Heart left ventricle (tissue), 13 donors: ENCODE measurements at regions not wholly inside any gene's neighbourhood (a gene's known extent, or its start where the extent isn't known, plus 50 kb on each side); places are given as distances from the start of the nearest gene placed in this dataset.

Experiments used
- POLR2A ChIP-seq, 2 donors: fragments of 450-650 bp; IDR thresholded peaks; one replicate each; pipeline ENCODE4 v1.6.1; 2017; ENCODE audit warnings: antibody characterized with exemption in 2 of 2, mild to moderate bottlenecking in 2 of 2, moderate library complexity in 2 of 2
- TF ChIP-seq, protein P1 (sequence below), 12 donors: fragments of 200-600 bp; sonication (generic) in 4 of 12; IDR thresholded peaks; one replicate each; pipeline versions ENCODE4 v1.5.0 to v1.8.0; 2018 to 2022; ENCODE audit warnings: antibody characterized with exemption in 12 of 12, mild to moderate bottlenecking in 5 of 12
- donor health status: ischemic (EF 13 %, LVEDD 7.1; RV severe dilation, severe dysfunction).
- donor health status: DM: no; HTN: yes; CAD: no.
- donor health status: DM: no; HTN: no; CAD: no.
- donor health status: ischemic (EF 25% LVEDD 6.9; RV normal size, moderate dysfunction).
- donor health status: ischemic (EF 25% LVEDD 5.7; RV mildly dilated, moderate dysfunction).
- donor health status: ischemic (EF 35%, LVEDD 5.7; RV mildly dilated, moderate dysfunction).
- donor health status: nonischemic (EF 11% LVEDD 7.7; RV severe dilation, severe dysfunction).
- donor health status: DM: yes; HTN: yes; CAD: no.
- donor health status: PGD.
- donor health status: ischemic (EF 29% LVEDD 5.4; RV normal size, mild dysfunction).
- donor health status: nonischemic (EF 23%, LVEDD 6.1; RV moderate dilation, normal function).

DNA sequence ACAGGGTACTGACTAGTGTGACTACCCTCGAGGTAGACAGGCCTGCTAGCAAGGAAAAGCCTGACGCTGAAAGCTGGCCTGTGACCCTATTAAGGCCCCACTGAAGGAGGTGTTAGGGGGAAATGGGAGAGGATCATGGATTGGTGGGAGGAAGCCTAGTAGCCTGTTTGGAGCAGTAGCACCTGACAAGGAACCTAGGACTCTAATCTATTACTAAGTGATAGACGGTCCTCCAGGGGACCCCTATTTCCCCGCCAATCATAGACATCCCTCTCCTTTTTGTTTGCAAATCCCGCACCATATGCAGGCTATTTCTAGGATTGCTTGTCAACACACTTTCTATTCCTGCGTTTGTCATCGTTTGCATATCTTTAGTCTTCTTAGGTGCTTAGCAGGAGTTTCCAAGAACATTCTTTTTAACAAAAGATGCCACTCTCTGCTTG is 1338.8 kb upstream of the MIR17HG start:
- TF ChIP-seq, protein P1, sequence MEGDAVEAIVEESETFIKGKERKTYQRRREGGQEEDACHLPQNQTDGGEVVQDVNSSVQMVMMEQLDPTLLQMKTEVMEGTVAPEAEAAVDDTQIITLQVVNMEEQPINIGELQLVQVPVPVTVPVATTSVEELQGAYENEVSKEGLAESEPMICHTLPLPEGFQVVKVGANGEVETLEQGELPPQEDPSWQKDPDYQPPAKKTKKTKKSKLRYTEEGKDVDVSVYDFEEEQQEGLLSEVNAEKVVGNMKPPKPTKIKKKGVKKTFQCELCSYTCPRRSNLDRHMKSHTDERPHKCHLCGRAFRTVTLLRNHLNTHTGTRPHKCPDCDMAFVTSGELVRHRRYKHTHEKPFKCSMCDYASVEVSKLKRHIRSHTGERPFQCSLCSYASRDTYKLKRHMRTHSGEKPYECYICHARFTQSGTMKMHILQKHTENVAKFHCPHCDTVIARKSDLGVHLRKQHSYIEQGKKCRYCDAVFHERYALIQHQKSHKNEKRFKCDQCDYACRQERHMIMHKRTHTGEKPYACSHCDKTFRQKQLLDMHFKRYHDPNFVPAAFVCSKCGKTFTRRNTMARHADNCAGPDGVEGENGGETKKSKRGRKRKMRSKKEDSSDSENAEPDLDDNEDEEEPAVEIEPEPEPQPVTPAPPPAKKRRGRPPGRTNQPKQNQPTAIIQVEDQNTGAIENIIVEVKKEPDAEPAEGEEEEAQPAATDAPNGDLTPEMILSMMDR (IDR thresholded peaks at IDR 0.05) = no peak
- TF ChIP-seq POLR2A (IDR thresholded peaks at IDR 0.05) = no peak
